Type B pancreatic cell (in vitro differentiated cells): ENCODE measurements at regions not wholly inside any gene's neighbourhood (a gene's known extent, or its start where the extent isn't known, plus 50 kb on each side); places are given as distances from the start of the nearest gene placed in this dataset.

Experiments used
- DNase-seq: peaks from one replicate; pipeline ENCODE4 v3.0.0; 2021; ENCODE audit warnings: mixed read lengths; ENCODE audit not compliant: unreplicated experiment; ENCODE audit errors: extremely low spot score
- H3K27ac Mint-ChIP-seq: 2 replicates; pipeline ENCODE4 v1.8.0; 2021; ENCODE audit warnings: mild to moderate bottlenecking, mixed read lengths
- H3K27me3 Mint-ChIP-seq: 2 replicates; pipeline ENCODE4 v1.8.0; 2021; ENCODE audit warnings: mixed read lengths
- H3K36me3 Mint-ChIP-seq: 2 replicates; pipeline ENCODE4 v1.8.0; 2021; ENCODE audit warnings: mixed read lengths
- H3K4me1 Mint-ChIP-seq: one replicate; pipeline ENCODE4 v1.8.0; 2021; ENCODE audit warnings: mixed read lengths; ENCODE audit not compliant: unreplicated experiment
- H3K4me3 Mint-ChIP-seq: 2 replicates; pipeline ENCODE4 v1.8.0; 2021; ENCODE audit warnings: mild to moderate bottlenecking, mixed read lengths
- H3K9me3 Mint-ChIP-seq: 2 replicates; pipeline ENCODE4 v1.8.0; 2021; ENCODE audit warnings: mixed read lengths
- CTCF ChIP-seq: fragments of 200-600 bp; sonication (generic); conservative IDR thresholded peaks from 2 replicates; pipeline ENCODE4 v1.5.0; 2021; ENCODE audit warnings: antibody characterized with exemption, mild to moderate bottlenecking

DNA sequence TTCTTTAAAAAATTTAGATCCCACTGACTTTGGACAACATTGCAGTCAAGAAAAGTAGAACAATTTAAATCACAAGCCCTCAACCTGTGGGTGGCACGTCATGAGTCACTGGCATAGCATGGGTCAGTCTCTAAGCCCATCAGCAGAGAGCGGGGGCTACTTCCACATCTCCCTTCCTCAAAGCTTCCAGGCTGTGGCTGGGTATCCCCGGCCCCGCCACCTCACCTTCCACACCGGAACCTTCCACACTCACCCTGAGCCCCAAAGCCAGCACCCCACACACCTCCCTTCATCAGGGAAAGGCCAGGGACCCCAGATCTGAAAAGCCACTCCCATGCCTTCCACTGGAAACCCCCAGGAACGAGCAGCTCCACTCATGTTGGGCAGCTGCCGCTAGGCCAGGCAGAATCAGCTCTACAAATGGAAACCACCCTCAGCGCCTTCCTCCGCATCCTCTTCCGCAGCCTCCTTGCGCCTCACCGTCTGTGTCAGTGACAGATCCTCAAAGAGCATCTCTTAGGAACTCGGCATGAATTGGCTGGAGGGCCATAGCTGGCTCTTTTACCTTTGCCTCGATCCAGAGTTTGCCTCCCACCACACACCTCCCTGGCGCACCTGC is 156.5 kb downstream of the ERCC6L2 start:
- no peaks in the 10 kb centered on the region for H3K36me3 Mint-ChIP-seq
- no peak for TF ChIP-seq CTCF
- peaks cover 20% of the 10 kb centered on the region for H3K27me3 Mint-ChIP-seq
- no peak overlapping the region for H3K27ac Mint-ChIP-seq
- no peak overlapping the region for H3K4me3 Mint-ChIP-seq
- no peak for DNase-seq
- peaks cover 9% of the 10 kb centered on the region for H3K9me3 Mint-ChIP-seq
- peaks cover 13% of the 10 kb centered on the region for H3K4me1 Mint-ChIP-seq

GRCh38 chr9:96031366-96031824 is 155.9 kb downstream of the ERCC6L2 start:
- Mint-ChIP-seq H3K27ac (no peak overlapping the region), H3K27me3 (peaks cover 25% of the 10 kb centered on the region), H3K9me3 (peaks cover 8% of the 10 kb centered on the region), H3K4me1 (peaks cover 13% of the 10 kb centered on the region), H3K4me3 (no peak overlapping the region), H3K36me3 (no peaks in the 10 kb centered on the region)
- DNase-seq = no peak
- no peak for TF ChIP-seq CTCF

GRCh38 chr9:96029722-96030530 is 154.4 kb downstream of the ERCC6L2 start:
- H3K9me3 Mint-ChIP-seq = peaks cover 5% of the 10 kb centered on the region
- no peak overlapping the region for H3K4me3 Mint-ChIP-seq
- no peak overlapping the region for H3K27ac Mint-ChIP-seq
- peaks cover 17% of the 10 kb centered on the region for H3K4me1 Mint-ChIP-seq
- no peak for DNase-seq
- peaks cover 35% of the 10 kb centered on the region for H3K27me3 Mint-ChIP-seq
- TF ChIP-seq CTCF = no peak
- no peaks in the 10 kb centered on the region for H3K36me3 Mint-ChIP-seq

GRCh38 chr9:96027251-96028131 is 152.0 kb downstream of the ERCC6L2 start:
- Mint-ChIP-seq H3K36me3 (no peaks in the 10 kb centered on the region), H3K4me1 (peaks cover 25% of the 10 kb centered on the region), H3K27ac (no peak overlapping the region), H3K4me3 (peak overlapping the region; percentile 78), H3K9me3 (peaks cover 10% of the 10 kb centered on the region), H3K27me3 (peaks cover 60% of the 10 kb centered on the region)
- no peak for DNase-seq
- no peak for TF ChIP-seq CTCF

- peaks cover 10% of the 10 kb centered on the region for H3K9me3 Mint-ChIP-seq
These were observed 151.2 kb downstream of the ERCC6L2 start for GRCh38 chr9:96026655-96027213.

More at GRCh38 chr9:96026655-96027213, 151.2 kb downstream of the ERCC6L2 start:
- Mint-ChIP-seq H3K36me3 (no peaks in the 10 kb centered on the region), H3K27me3 (peaks cover 66% of the 10 kb centered on the region), H3K4me1 (peaks cover 30% of the 10 kb centered on the region), H3K4me3 (no peak overlapping the region), H3K27ac (no peak overlapping the region)
- no peak for TF ChIP-seq CTCF
- no peak for DNase-seq
